Posterior vena cava (tissue), 2 donors: ENCODE measurements at regions not wholly inside any gene's neighbourhood (a gene's known extent, or its start where the extent isn't known, plus 50 kb on each side); places are given as distances from the start of the nearest gene placed in this dataset.
"Not testable (repeated sequence)": the region's sequence is repeated elsewhere in the genome, so short reads cannot be mapped to it uniquely, and the experiment has no call there.

ENCODE experiments used
- DNase-seq: peaks from one replicate; pipeline ENCODE4 v3.0.0-alpha.2; 2020; ENCODE audit warnings: low spot score
- intact Hi-C, 2 donors: fragments of 100-400 bp; cut with DNase I; formaldehyde crosslinking; loops; one replicate each; pipeline versions ENCODE4 v1.14.1 to v1.14.2; 2022 to 2023
- donor health status: DM: yes; HTN: yes; CAD: no.
- donor health status: DM: yes; HTN: yes; CAD: no.

DNA sequence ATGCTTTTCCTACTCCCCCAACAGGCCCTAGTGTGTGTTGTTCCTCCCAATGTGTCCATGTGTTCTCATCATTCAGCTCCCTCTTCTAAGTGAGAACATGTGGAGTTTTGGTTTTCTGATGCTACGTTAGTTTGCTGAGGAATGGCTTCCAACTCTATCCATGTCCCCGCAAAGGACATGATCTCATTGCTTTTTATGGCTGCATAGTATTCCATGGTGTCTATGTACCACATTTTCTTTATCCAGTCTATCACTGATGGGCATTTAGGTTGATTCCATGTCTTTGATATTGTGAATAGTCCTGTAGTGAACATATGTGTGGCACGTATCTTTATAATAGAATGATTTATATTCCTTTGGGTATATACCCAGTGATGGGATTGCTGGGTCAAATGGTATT is 72.5 kb upstream of the CCNY start:
- DNase-seq, intact Hi-C loops: not testable (repeated sequence)

- intact Hi-C loops, DNase-seq: not testable (repeated sequence)
Observed at GRCh38 chr10:35264636-35265035, 71.7 kb upstream of the CCNY start.

DNA sequence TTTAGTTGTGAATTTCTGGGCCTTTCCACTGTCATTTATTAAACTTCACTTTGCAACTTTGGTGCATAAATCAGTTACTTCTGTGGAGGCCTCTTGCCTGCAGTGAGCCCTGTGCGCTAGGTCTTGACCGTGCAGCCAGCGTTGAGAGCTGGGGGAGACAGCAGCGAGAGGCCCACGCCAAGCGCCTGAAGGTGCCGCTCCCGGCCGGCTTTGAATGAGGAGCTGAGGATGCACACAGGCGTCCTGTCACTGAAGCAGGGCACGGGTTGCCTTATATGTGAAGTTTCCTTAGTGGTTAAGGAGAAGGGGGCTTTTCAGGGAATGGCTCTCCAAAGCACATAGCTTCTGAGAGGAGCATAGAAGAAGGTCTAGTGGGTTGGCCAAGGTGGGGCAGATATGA is 70.9 kb upstream of the CCNY start:
- intact Hi-C loops, result no loop called here

GRCh38 chr10:35268323-35268722 is 68.0 kb upstream of the CCNY start:
- intact Hi-C loops, result loop anchor here in 1 of 2 donors (1.0 kb wide), 1 partner anchor 26 kb away; no protein-coding TSS in a partner anchor
- no peak for DNase-seq

More for the DNA sequence above, 70.9 kb upstream of the CCNY start:
- no peak for DNase-seq

DNA sequence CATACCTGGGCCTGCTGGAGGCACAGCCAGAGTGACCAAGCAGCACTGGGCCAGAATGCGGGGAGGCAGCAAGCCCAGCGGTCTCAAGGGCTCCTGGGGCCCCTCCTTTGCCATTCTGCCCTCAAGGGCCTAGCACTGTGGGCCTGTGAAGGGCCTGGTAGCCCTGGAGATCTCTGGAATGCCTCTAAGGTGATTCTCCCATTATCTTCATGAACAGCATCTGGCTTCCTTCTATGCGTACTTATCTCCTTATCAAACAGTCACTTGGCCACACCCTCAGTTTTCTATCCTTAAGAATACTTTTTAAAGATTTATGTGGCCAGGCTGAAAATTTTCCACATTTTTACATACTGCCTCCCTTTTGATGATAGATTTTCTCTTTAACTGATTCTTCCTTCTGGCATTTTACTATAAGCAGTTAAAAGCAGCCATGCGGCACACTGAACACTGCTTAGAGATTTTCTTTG is 67.5 kb upstream of the CCNY start:
- intact Hi-C loops, result loop anchor here in 1 of 2 donors (1.0 kb wide), 1 partner anchor 27 kb away; no protein-coding TSS in a partner anchor
- no peak for DNase-seq

DNA sequence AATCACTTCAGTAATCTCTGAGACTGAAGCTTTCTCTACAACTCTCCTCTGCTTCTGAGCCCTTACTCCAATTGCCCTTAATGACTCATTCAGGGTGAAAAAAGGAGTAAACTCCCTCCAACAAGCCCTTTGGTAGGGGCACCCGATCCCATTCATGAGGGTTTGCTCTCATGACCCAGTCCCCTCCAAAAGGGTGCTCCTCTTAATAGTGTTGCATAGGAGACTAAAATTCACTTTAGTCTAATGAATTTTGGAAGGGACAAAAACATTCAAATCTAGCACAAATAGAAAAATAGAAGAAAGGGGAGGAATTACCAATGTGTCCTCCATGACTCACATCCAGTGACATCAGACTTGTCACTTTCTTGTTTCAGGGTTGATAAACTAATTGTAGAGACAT is 66.2 kb upstream of the CCNY start:
- DNase-seq, result no peak

GRCh38 chr10:35271086-35271858 is 65.0 kb upstream of the CCNY start:
- no peak for DNase-seq
- intact Hi-C loops, result no loop called here

More for the DNA sequence above, 66.2 kb upstream of the CCNY start:
- intact Hi-C loops, result no loop called here

DNA sequence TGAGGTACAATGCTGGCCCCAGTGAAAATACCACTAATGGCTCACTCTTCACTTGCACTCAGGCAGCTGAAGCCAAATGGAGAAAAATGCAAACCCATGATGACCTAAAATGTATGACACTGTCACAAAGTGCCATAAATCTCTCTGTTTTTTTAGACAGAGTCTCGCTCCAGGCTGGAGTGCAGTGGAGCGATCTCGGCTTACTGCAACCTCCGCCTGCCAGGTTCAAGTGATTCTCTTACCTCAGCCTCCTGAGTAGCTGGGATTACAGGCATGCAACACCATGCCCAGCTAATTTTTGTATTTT is 64.5 kb upstream of the CCNY start:
- intact Hi-C loops, DNase-seq: not testable (repeated sequence)

GRCh38 chr10:35272401-35272800 is 63.9 kb upstream of the CCNY start:
- intact Hi-C loops, result not testable (repeated sequence)

DNA sequence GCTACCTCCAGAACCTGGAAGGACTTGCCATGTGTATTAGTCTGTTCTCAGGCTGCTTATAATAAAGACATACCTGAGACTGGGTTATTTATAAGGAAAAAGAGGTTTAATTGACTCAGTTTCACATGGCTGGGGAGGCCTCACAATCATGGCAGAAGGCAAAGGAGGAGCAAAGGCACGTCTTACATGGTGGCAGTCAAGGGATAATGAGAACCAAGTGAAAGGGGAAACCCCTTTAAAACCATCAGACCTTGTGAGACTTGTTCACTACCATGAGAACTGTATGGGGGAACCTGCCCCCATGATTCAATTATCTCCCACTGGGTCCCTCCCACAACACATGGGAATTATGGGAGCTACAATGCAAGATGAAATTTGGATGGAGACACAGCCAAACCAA is 62.3 kb upstream of the CCNY start:
- DNase-seq, intact Hi-C loops: not testable (repeated sequence)

More at GRCh38 chr10:35272401-35272800, 63.9 kb upstream of the CCNY start:
- not testable (repeated sequence) for DNase-seq

GRCh38 chr10:35274498-35275060 is 61.7 kb upstream of the CCNY start:
- intact Hi-C loops, result no loop called here
- no peak for DNase-seq

DNA sequence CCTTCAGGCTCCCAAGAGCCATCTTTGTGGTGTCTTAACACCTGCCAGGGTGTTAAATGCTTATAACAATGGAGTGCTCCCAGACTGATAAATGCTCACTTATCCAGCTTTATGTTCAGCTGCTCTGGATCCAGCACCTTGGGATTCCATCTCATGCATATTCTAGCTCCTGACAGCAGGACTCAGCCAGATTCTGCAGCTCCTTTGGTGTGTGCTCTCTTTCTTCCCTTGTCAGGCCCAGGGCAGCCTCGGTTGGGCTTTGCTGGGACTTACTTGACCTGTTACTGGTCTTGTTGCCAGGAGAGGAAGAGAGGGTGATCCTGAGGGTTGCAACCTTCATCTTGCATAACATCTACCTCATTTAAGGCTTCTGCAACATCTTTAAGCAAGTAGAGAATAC is 59.4 kb upstream of the CCNY start:
- no peak for DNase-seq
- intact Hi-C loops, result no loop called here

GRCh38 chr10:35280246-35280645 is 56.1 kb upstream of the CCNY start:
- DNase-seq, intact Hi-C loops: not testable (repeated sequence)
